ENCODE measurements at regions not wholly inside any gene's neighbourhood (a gene's known extent, or its start where the extent isn't known, plus 50 kb on each side); places are given as distances from the start of the nearest gene placed in this dataset.
"Not testable (repeated sequence)": the region's sequence is repeated elsewhere in the genome, so short reads cannot be mapped to it uniquely, and the experiment has no call there.

GRCh38 chr6:163893609-163894189 lies 479.2 kb downstream of the QKI start:
- DNase-seq = no peak

DNA sequence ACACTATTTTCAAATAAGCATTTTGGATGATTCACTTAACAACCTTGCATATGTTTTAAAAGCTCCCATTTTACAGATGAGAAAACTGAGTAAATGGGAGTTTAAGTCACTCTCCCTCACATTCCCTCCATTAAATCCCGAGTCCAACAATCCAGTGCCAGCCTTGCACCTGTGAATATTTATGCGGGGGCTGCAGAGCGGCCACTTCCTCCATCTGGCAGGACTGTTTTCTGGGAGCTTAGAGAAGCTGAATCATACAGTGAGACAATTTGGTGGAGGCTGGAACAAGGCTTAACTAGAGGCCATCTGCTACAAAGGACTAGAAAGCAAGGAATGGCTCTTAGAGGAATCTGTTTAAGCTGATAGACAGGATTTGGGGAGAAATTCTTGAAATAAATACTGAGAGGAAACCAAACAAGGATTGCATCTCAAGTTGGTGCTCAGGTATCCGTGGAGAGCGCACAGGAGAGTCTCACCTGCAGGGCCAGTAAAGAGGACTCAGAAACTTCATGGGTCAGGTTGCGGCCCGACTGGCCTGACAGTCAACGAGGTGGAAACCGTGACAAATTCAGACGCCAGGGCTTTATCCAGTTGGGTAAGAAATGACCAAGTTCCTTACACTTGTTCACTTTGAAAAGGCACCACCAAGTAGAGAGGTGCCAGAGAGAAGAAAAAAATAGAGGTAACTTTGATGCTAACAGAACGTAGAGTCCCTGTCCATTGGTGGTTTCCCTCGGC lies 478.5 kb downstream of the QKI start:
- no peak for DNase-seq

DNA sequence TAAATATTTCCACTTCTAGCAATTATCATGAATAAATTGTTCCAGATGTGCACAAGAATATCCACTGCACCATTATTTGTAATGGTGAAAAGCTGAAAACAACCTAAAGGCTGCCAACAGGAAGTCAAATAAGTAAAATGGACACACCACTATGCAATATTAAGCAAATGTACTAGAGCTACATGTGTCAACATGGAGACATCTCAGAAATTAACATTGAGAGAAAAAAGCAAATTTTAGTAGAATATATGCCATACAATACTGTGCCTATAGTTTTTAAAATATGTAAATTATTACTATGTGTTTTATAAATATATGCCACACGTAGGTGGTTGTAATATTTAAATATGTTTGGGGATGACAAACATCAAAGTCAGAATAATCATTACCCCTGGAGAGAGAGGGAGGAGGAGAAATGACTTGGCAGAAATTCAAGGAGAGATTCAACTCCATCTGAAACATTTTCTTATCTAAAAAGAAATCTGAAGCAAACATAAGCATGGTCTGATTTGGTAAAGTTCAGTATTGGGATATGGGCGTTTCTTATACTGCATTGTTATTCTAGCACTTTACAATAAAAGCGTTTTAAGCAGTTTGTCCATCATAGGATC lies 475.5 kb downstream of the QKI start:
- DNase-seq = no peak

DNA sequence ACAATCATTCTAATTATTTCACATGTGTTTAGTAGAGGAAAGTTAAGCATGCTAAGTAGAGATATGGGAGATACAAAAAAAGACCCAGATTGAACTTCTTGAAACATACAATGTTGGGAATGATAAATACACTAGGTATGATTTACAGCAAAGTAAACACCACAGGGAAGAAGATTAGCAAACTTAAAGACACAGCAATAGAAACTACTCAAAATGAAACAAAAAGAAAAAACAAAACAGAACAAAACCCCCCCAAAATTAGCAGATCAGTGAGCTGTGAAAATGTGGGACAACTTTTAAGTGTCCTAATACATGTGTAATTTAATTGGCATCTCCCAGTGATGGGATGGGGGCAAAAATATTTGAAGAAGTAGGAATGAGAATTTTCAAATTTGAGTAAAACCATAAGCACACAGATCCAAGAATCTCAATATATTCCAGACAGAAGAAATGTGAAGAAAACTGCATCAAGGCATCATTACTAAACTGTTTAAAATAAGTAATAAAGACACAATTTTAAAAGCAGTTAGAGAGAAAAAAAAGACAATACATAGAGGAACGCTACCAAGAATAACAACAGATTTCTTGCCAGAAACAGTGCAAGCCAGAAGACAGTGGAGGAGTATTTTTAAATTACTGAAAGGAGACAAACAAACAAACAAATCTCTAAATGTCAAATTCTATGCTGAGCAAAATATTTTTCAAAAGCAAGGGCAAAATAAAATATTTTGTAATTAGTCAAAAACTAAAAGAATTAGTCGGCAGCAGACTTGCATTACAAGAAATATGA lies 473.7 kb downstream of the QKI start:
- no peak for DNase-seq

- DNase-seq = no peak
Observed at GRCh38 chr6:163886428-163886827, 471.9 kb downstream of the QKI start.

GRCh38 chr6:163883984-163884383 lies 469.5 kb downstream of the QKI start:
- DNase-seq = no peak

GRCh38 chr6:163878698-163879097 lies 464.2 kb downstream of the QKI start:
- DNase-seq = no peak

DNA sequence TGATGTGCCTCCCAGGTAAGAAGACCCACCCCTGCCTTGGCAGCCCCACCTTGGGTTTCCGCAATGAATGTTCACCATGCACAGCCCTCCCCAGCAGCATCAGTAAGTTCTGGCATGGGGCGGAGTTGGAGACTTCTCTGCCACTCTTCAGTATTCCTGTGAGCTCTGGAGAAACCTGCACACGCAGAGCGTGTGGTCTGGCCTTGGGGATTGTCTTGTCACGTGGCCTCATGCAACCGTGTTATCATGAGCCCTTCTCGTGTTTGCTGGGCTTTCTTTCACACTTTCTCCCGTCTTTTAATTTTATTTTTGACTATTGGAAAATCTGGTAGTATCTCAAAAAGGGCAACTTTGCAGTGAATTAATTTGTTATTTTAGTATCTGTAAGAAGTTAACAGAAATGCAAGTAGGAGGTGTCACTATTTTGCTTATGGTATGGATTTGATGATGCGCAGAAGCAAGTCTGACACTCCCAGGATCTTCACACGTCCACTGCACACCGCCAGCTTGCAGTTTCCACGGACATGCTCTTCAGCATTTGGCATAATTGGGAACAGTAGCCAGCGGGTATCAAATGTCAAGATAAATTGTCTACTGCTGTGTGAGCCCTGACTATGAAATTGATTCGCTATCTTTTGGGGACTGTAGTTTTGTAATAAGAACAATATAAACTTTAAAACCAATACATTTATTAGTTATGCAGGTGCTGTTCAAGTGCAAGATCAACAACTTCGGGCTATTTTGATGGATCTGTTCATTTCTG lies 463.5 kb downstream of the QKI start:
- DNase-seq = no peak

GRCh38 chr6:163876391-163876790 lies 461.9 kb downstream of the QKI start:
- DNase-seq = no peak

DNA sequence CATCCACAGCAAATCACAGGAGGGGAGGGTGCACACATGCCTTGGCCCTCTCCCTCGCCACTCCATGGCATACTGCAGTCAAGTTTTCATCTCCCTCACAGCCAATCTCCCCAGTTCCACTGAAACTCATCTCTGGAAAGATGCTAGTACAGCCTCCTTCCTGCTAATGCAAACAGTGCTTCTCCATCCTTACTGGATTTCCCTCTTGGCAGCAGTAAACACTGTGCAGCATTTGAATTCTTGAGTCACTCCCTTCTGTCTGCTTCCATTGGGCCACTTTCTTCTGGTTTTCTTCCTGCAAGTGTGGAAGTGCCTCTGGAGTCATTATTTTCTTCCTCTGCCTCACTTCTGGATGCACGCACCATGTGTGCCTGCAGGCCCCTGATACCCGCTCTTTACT lies 460.3 kb downstream of the QKI start:
- DNase-seq = no peak

- no peak for DNase-seq
Observed at GRCh38 chr6:163872335-163872734, 457.8 kb downstream of the QKI start.

- DNase-seq = no peak
Observed at GRCh38 chr6:163871616-163872015, 457.1 kb downstream of the QKI start.

DNA sequence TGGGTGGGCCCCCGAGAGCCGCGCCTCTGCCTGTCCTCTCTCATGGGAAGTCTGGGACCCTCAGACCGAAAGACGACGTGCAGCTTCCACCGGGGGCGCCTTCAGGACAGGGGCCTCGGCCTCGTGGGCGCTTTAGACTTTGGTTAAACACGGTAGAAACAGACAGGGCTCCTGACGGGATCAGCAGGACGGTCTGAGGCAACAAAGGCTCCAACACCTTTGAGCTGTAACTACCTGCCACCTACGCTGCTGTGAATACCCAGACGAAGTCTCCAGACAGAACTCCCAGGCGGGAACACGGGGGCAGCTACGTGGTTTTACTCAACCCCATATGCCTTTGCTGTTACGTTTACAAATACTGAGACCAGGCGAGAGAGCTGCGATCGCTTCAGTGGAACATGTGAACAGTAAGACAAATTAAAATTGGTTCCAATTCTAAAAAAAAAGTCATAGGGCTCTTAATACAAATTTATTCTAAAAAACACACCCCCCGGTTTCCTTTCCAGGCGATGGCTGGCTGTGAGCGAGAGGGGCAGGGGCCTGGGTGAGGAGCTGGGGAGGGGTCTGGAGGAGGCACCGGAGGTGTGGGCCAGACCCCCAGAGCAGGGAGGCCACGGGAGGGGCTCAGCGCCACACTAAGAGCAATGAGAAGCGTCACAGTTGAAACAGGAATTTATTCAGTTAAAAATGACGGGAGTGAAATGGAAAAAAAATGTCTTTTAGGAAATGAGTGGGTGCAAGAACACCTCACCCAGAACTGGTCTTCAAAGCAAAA lies 453.2 kb downstream of the QKI start:
- no peak for DNase-seq

- DNase-seq = no peak
Observed at GRCh38 chr6:163866192-163866591, 451.7 kb downstream of the QKI start.

DNA sequence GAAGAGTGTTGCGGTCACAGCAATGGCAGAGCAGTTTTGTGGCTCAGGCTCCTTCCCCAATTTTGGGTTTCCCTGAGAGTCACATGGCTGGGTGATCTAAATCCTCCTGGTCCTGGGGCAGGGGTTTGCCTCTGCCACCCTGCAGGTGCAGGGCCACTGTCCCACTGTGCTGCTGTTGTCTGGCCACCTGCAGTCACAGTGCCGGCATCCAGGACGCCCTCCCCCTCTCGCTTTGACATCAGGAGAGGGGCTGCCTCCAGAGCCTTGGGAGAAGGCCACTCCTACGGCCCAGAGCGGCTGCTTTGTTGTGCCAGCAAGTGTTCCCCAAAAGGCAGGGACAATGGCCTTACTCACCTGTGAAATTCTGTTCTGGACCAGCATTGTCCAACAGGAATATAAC lies 449.0 kb downstream of the QKI start:
- DNase-seq = no peak

DNA sequence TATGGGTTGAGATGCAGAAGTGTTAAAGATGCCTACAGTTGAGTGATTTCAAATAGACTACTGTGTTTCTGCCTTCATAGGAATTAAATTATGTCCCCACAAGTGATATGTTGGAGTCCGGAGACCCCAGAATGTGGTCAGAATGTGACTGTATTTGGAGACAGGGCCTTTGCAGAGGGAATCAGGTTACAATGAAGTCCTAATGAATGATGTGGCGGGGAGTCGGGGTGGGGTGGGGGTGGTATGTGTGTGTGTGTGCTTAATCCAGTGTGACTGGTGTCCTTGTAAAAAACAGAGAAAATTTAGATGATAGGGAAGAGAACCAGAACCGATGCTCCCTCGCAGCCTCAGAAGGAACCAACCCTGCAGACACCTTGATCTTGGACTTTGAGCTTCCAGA lies 448.2 kb downstream of the QKI start:
- DNase-seq = no peak

DNA sequence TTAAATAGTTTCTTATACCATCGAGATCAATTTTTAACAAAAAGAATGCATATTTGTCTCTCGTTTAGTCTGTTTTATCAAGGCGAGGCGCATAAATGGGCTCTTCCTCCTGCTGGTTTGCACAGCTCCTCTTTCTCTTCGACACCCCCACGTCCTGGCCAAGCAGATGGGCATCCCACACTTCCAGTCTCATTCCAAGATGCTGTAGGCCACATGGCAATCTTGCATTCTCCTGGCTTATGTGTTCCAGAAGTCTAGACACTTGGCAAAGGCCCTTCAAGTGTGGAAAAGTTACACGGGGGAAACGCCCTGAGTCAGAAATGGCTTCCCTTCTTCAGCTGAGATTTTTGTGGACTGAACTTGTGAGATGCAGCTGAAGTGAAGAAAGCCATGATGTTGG lies 447.1 kb downstream of the QKI start:
- DNase-seq = no peak

DNA sequence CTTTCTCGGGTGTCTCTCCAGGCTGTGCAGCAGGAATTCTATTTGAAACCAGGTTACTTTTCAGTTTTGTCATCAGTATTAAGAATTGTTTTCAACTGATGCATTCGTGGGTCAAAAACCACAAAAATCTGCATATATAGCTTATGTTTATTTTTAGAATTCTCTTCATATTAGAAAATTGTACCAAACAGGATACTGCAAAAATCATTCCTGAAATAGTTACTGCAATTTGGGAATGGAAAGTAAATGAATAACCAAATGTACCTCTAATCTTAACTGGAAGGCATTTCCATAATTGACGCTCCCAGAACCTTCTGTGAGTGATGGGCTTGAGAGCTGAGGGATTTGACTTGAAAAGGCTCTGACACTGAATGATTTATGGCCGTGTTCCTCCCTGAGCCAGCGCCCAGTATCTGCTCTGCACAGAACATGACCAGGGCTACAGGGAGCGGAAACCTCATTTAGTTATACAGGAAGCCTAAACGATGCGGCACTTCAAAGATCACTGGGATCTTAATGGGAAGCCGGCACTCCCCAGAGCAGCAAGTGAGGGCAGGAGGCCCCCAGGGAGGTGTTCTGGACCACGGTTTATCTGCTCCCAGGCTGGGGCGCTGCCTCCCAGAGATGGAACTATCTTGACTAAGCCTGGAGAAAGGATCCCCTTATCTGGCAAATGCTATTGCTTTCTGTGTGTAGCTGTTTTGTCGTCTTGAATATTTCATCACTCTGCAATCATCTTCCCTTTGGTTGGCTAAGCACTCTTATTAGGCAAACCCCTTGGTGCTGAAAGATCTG lies 446.0 kb downstream of the QKI start:
- no peak for DNase-seq

GRCh38 chr6:163858870-163859269 lies 444.4 kb downstream of the QKI start:
- DNase-seq = not testable (repeated sequence)

DNA sequence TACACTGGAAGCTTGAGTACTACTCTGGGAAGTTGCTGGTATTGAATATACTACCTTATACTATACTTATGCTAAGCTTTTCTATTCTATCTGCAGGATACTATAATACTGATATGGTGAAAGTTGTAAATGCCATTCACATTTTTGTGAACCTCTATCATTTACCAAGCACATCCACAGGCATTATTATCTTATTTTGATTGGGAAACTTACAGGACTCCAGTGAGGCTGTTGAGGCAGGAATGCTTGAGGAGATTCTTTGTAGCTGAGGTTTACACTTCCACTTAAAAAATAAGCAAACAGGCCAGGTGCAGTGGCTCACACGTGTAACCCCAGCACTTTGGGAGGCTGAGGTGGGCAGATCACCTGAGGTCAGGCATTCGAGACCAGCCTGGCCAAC lies 442.9 kb downstream of the QKI start:
- DNase-seq = no peak

- DNase-seq = no peak
Observed at GRCh38 chr6:163850874-163851273, 436.4 kb downstream of the QKI start.
